OCI-LY1 (cell line): ENCODE measurements at regions not wholly inside any gene's neighbourhood (a gene's known extent, or its start where the extent isn't known, plus 50 kb on each side); places are given as distances from the start of the nearest gene placed in this dataset.

ENCODE experiments used
- H2AFZ ChIP-seq: fragments of 200-600 bp; sonication (generic), shearing (Covaris generic); 2 replicates; pipeline ENCODE4 v1.6.0; 2014; ENCODE audit warnings: antibody characterized with exemption, mild to moderate bottlenecking, low read length
- H3F3A ChIP-seq: fragments of 200-600 bp; sonication (generic), shearing (Covaris generic); 2 replicates; pipeline ENCODE4 v1.6.0; 2014; ENCODE audit warnings: mild to moderate bottlenecking, antibody characterized with exemption, low read length, moderate library complexity; ENCODE audit not compliant: insufficient read depth
- H3K27ac ChIP-seq: fragments of 200-600 bp; sonication (generic); 2 replicates; pipeline ENCODE4 v1.5.1; 2014; ENCODE audit warnings: low read length, mixed run types, mild to moderate bottlenecking, low read depth; ENCODE audit not compliant: poor library complexity, severe bottlenecking
- H3K27me3 ChIP-seq: fragments of 200-600 bp; sonication (generic); 2 replicates; pipeline ENCODE4 v1.6.0; 2014; ENCODE audit warnings: antibody characterized with exemption, mild to moderate bottlenecking, low read length, moderate library complexity; ENCODE audit not compliant: insufficient read depth
- H3K36me3 ChIP-seq: fragments of 200-600 bp; sonication (generic); 2 replicates; pipeline ENCODE4 v1.6.1; 2014; ENCODE audit warnings: mild to moderate bottlenecking, antibody characterized with exemption, low read length, moderate library complexity, mixed read lengths; ENCODE audit not compliant: insufficient read depth
- H3K4me1 ChIP-seq: fragments of 200-600 bp; sonication (generic); 2 replicates; pipeline ENCODE4 v1.5.1; 2014; ENCODE audit warnings: mild to moderate bottlenecking, low read length, moderate library complexity; ENCODE audit not compliant: insufficient read depth, severe bottlenecking
- H3K4me2 ChIP-seq: fragments of 200-600 bp; sonication (generic), shearing (Covaris generic); 2 replicates; pipeline ENCODE4 v1.6.1; 2014; ENCODE audit warnings: low read length
- H3K4me3 ChIP-seq: fragments of 200-600 bp; sonication (generic); 2 replicates; pipeline ENCODE4 v1.5.1; 2014; ENCODE audit warnings: low read length, low read depth, mild to moderate bottlenecking, mixed read lengths; ENCODE audit not compliant: poor library complexity, severe bottlenecking
- H3K79me2 ChIP-seq: fragments of 200-600 bp; shearing (Covaris generic); 2 replicates; pipeline ENCODE4 v1.6.1; 2016; ENCODE audit warnings: mixed run types, low read length, mixed read lengths; ENCODE audit not compliant: insufficient read depth
- H3K9ac ChIP-seq: fragments of 200-600 bp; sonication (generic), shearing (Covaris generic); 2 replicates; pipeline ENCODE4 v1.6.1; 2014; ENCODE audit warnings: mild to moderate bottlenecking, low read length, mixed read lengths
- H3K9me2 ChIP-seq: fragments of 200-600 bp; sonication (generic), shearing (Covaris generic); 2 replicates; pipeline ENCODE4 v1.6.1; 2014; ENCODE audit warnings: low read depth, mild to moderate bottlenecking, low read length, mixed read lengths
- H3K9me3 ChIP-seq: fragments of 200-600 bp; shearing (Covaris generic); 2 replicates; pipeline ENCODE4 v1.6.1; 2014; ENCODE audit warnings: low read length, mixed read lengths
- H4K20me1 ChIP-seq: fragments of 200-600 bp; sonication (generic), shearing (Covaris generic); 2 replicates; pipeline ENCODE4 v1.6.0; 2016; ENCODE audit warnings: mild to moderate bottlenecking, low read length; ENCODE audit not compliant: insufficient read depth
- CTCF ChIP-seq: fragments of 200-600 bp; sonication (generic), shearing (Covaris generic); IDR thresholded peaks from 2 replicates; pipeline ENCODE4 v1.5.1; 2017; ENCODE audit warnings: mild to moderate bottlenecking, antibody characterized with exemption, low read length, moderate library complexity, mixed read lengths
- EZH2 ChIP-seq: fragments of 200-600 bp; sonication (generic), shearing (Covaris generic); IDR thresholded peaks from 2 replicates; pipeline ENCODE4 v1.8.0; 2017; ENCODE audit warnings: borderline replicate concordance, mixed run types, mild to moderate bottlenecking, antibody characterized with exemption, low read length, moderate library complexity, mixed read lengths

- H3K9me3 ChIP-seq, result no peaks in the 10 kb centered on the region
- no peaks in the 10 kb centered on the region for H4K20me1 ChIP-seq
- no peak overlapping the region for H3K4me3 ChIP-seq
- H3K27me3 ChIP-seq, result no peaks in the 10 kb centered on the region
- TF ChIP-seq EZH2, result no peak
- TF ChIP-seq CTCF, result no peak
- no peaks in the 10 kb centered on the region for H3F3A ChIP-seq
- no peaks in the 10 kb centered on the region for H3K36me3 ChIP-seq
- no peak overlapping the region for H3K9ac ChIP-seq
- no peak overlapping the region for H3K27ac ChIP-seq
- no peak overlapping the region for H2AFZ ChIP-seq
- no peaks in the 10 kb centered on the region for H3K9me2 ChIP-seq
- H3K4me1 ChIP-seq, result no peaks in the 10 kb centered on the region
- no peaks in the 10 kb centered on the region for H3K79me2 ChIP-seq
- no peak overlapping the region for H3K4me2 ChIP-seq
Observed at GRCh38 chr6:138569554-138569953, 70.3 kb upstream of the NHSL1 start.

GRCh38 chr6:138569970-138570724 lies 70.9 kb upstream of the NHSL1 start:
- TF ChIP-seq EZH2 (no peak), CTCF (no peak)

GRCh38 chr6:138570725-138571029 lies 71.4 kb upstream of the NHSL1 start:
- Histone ChIP-seq H3K36me3 (no peaks in the 10 kb centered on the region), H3F3A (no peaks in the 10 kb centered on the region), H4K20me1 (no peaks in the 10 kb centered on the region), H2AFZ (no peak overlapping the region), H3K9me2 (no peaks in the 10 kb centered on the region), H3K9me3 (no peaks in the 10 kb centered on the region), H3K79me2 (no peaks in the 10 kb centered on the region), H3K27me3 (no peaks in the 10 kb centered on the region), H3K4me2 (no peak overlapping the region), H3K27ac (no peak overlapping the region), H3K4me1 (no peaks in the 10 kb centered on the region), H3K9ac (no peak overlapping the region), H3K4me3 (no peak overlapping the region)
- no peak for TF ChIP-seq EZH2
- no peak for TF ChIP-seq CTCF

More at GRCh38 chr6:138569970-138570724, 70.9 kb upstream of the NHSL1 start:
- Histone ChIP-seq H3K27me3 (no peaks in the 10 kb centered on the region), H3K36me3 (no peaks in the 10 kb centered on the region), H3F3A (no peaks in the 10 kb centered on the region), H3K9ac (no peak overlapping the region), H3K27ac (no peak overlapping the region), H4K20me1 (no peaks in the 10 kb centered on the region), H2AFZ (no peak overlapping the region), H3K4me3 (no peak overlapping the region), H3K79me2 (no peaks in the 10 kb centered on the region), H3K4me1 (no peaks in the 10 kb centered on the region), H3K9me3 (no peaks in the 10 kb centered on the region), H3K4me2 (no peak overlapping the region), H3K9me2 (no peaks in the 10 kb centered on the region)
